Kasumi-1 (cell line): ENCODE measurements at regions not wholly inside any gene's neighbourhood (a gene's known extent, or its start where the extent isn't known, plus 50 kb on each side); places are given as distances from the start of the nearest gene placed in this dataset.
A peak's percentile ranks its signal among the peaks of the same experiment; 100 is the strongest.

Source experiments
- DNase-seq, 2 experiments: peaks; one replicate each; lab custom pipeline; 2025; lab: John Stamatoyannopoulos, UW

DNA sequence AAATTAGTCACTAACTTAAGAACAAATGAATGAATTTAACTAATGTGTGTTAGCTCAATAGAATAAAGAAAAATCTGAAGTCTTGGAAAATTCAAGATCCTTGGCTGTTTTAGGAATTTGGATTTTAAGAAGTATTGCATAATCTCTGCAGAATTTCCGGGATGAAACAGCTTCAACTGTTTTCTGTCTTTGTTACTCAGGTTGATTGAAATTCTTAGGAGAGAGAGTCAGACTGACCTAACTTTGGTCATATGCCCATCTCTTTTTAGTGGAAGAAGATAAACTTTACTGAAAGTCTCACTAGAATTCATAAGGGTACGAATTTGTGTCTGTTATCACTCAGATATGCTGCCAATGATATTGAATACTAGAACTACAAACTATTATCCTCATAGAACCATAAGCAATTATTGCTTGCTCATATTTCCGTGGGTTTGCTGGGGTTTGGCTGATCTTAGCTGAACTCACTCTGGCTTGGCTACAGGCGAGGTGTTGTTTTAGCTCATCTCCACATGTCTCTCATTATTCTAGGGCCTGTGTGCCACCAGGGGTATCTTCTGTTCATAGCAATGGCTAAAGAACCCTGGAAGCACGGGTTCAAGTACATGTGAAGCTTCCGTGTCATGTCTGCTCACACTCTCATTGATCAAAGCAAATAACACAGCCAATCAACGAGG, 257.4 kb upstream of the NOVA1 start:
- no peak for DNase-seq

DNA sequence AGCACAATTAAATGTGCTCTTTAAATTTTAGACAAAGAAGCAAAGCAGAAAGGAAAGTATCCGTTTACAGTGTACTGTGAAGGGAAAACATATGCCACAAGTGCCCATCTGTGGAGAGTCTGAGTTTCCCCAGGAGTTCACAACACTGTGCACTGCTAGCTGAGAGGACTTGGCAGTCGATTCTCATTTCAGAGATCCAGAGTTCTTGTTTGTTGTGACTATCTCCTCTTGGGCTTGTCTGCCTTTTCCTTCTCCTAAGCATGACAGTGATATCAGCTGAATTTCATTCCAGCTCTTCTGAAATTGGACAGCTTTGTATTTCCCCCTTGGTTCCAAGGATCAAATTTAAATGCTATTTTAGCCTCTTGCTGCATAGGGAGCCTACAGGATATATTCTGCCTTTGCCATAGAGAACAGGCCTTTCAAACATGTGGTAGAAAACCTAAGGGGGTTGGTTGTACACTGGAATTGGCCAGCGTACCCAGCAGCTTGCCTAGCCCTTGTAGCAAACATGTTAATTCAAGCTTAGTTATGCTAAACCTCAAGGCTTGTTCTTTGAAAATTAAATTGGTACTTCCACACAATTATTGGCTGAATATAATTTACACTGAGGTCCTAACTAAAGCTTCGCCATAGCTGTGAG, 259.2 kb upstream of the NOVA1 start:
- no peak for DNase-seq

DNA sequence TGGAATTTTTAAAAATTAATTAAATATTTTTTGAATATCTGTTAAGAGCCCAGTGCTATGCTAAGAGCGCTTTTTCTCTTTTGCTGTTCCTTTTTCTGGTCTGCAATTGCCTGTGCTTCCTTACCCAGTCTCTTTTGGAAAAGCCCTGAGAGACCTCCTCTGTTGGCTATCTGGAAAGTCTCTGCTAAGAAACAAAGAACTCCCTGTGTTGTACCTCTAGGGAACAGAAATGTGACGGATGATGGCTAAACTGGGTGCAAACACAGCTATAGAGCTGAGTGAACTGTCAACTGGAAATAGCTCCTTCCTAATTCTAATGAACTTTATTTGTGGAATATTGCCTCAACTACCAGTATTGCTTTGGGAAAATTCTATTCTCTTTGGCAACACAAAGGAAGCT, 261.6 kb upstream of the NOVA1 start:
- DNase-seq: no peak

DNA sequence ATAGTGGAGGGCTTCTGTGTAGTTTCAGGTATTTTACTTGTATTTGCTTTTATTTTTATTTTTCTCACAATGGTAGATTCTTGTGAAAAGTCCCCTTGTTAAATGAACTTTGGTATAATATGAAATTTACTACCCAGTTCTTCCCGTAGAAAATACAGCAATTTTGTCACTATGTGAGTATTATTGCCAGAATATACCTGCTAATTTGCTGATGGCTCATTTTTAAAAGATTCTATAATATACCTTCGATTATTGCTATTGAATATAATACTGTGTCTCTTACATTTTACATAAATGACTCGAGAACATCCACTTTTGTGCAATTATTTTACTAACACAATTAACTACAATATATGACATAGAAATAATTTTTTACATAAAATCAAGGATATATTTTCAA, 262.3 kb upstream of the NOVA1 start:
- DNase-seq: no peak

DNA sequence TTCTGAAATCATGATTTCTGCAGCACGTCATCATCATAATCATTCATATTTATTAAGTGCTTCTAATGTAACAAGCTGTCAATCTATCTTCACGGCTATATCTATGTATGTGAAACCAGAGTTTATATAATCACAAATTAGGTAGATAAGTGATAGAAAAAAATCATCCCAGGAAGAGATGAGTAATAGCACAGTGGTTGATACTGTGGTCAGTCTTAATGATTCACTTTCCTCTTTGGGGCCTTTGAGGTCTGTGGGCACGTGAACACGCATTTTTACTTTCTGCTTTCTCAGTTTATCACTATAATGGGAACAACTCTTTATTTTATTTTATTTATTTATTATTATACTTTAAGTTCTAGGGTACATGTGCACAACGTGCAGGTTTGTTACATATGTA, 265.9 kb upstream of the NOVA1 start:
- DNase-seq: peak; percentile 14 to 30

DNA sequence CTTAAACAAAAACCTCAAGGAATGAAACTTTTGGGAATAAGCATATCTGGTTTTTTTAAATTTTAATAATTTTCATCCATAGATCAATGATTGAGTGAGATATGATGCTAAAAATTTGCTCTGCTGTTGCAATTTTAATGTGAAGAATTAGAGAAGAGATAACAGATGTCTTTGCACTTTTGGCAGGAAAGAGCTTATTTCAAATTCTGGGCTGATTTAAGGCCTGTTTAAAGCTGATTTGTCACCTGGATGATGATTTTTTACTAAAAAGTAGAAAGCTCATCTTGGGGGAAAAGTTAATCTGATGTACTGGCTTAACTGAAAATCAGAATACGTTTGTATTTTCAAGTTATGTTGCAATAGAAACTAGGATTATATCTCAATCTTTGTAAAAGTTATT, 268.9 kb upstream of the NOVA1 start:
- DNase-seq: no peak

DNA sequence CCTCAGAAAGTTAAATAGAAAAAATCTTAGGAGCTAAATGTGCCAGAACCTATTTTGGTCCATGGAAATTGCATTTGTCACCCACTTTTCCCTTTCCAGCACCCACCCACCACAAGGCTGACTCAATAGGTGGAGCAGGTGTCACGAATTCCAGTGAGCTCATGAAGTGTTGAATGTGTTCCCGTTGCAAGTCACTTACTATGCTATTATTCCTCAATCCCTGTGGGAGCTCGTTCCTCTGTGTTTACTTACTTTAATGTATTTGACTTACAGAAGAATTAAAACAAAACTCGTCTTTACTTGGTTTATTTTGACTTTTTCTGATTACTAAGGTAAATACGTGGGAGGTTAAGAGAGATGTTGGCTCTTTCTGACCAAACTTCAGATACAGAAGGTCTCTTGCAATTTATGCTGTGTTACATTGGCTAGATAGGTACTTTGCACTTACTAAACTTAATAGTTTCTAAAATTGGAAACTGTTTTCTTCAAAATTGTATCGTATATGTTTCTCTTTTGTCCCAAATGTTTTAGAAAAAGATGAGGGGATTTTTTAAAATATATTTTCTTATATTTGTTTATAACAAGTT, 269.4 kb upstream of the NOVA1 start:
- DNase-seq: no peak

DNA sequence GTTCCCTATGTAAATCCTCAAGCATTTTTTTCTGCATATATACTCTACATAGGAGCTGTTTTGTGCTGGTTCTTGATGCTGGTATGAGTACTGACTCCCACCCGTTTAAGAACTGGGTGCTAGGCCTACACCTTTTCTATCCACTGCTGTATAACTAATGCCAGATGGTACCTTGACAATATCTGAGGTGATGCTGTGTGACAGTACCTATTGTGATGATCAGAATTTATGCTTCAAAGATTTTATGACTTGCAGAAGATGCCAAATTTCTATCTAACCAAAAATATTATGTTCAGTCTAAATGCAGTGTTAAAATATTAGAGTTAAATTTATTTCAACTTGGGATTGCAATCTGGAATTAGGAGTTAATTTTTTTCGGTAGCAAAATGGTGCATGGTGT, 272.3 kb upstream of the NOVA1 start:
- no peak for DNase-seq

DNA sequence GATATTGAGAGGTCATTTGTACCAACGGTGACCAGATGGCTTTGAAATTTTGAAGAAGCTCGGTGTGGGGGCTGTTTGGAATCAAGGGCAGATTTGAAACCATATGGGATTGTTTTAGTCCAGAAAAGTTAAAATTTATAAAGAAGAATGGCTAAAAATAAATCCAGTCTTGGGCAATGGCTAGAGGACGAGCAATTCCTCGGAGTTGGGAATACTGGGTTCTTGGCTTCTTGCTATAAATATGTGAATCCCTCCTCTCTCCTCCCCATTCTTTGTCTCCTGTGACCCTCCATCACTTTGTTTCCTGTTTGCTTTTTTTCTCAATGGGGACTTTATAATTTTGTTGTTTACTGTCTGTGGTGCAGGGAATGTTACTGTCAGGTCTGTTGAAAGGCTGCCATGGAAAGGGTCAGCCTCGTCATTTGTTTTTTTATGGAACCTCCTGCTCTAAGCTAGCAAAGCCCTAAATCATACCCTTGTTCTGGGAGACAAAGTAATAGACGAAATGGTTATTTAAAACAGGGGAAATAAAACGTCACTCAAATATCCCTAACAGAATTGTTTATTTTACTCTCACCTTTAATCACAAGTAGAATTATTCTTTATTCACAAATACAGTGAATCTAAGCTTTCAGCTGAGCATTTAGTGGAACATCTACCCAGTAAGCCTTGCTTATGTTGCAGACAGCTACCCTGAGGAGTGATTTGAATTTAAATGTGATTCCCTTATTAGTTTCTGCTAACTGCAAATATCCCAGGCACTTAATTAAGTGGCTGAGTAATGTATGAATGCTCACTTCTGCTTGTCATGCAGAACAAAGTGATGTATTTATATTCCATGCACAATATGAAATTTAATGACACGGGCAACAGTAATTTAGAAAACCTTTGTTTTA, 273.1 kb upstream of the NOVA1 start:
- no peak for DNase-seq

DNA sequence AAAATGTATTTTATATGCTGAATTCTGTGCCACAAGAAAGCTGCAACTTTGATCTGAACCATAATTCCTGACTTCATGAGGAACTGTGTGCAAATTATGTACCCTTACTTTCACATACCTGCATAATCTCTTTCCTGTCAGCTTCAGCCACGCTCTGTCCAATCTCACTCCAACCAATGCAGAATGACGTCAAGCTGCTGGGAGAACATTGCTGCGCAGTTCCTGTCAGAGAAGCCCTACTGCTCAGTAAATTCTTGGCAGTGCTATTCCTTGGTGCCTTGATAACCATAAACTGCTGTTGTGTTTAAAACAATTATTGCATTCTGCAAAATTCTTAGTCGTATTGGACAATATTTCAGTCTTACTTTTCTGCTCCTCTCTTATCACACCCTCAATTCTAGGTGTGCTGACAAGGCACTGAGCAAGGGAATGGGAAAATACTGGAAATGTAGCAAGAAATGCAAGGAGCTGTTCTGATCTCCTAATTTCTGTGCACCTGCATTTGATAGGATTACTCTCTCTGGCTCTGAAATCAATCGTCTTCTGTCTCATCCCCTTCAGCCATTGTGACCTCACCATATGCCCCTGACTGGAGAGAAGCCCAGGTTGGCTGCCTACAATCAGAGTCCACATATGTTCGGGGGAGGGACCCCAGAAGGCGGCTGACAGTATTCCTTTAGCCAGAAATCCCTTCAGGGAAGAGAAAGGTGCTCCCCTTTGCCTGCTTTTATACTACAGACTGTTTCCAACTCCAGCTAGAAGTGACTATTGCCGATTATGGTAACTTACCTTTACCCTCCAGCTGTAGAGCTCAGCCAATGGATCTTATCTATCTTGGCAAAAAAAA, 274.9 kb upstream of the NOVA1 start:
- DNase-seq: no peak

DNA sequence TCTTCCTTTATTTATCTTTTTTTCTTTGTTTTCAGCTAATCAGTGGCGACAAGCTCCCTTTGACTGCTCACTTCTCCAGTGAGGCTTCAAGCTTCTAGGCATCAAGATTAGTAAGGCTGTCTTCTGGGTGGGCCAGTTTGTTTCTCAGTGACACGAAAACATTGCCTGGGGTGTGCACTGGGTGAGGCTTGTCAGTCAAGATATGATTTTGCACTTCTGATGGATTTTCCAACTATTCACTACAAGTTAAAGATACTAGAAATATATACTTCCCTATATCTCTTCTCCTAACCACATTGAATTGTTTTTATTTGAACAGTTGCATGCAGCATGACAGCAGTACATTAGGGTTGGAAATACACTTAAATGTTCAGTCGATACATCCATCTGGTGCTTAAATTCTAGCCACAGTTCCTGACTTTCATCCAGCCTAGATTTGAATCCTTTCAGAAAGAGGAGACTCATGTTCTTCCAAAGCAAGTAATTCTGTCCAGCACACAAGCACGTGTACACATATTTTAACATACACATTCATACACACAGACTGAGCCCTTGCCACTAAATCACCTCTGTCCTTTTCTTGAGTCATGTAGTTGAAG, 275.6 kb upstream of the NOVA1 start:
- DNase-seq: no peak

DNA sequence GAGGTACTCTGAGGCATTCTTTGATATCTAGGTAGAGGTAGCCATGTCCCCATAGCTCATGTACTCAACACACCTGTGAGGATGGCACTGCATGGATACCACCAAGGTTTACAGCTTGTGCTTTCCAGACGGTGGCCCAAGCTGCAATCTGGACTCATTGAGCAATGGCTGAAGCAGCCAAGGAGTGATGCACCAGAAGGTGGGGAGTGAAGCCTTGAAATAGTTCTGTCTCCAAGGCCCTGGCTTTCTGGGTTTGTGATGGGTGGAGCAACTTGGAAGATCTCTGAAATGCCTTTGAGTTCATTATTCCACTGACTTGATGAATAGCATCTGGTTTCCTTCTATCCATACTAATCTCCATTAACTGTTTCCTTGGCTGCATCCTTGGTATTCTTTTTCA, 290.0 kb upstream of the NOVA1 start:
- DNase-seq: no peak

DNA sequence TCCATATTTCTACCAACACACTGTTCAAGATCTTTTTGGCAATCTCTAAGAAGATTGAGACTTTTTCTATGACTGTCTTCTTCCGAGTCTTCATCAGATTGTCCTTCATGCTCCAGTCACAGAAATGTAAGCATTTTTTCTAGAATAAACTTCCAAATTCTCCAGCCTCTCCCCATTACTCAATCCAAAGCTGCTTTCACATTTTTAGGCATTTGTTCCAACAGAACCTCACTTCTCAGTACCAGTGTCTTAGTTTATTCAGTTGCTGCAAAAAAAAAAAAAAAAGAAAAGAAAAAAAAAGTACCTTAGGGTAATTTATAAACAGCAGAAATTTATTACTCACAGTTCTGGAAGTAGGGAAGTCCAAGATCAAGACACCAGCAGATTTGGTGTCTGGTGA, 290.8 kb upstream of the NOVA1 start:
- no peak for DNase-seq

DNA sequence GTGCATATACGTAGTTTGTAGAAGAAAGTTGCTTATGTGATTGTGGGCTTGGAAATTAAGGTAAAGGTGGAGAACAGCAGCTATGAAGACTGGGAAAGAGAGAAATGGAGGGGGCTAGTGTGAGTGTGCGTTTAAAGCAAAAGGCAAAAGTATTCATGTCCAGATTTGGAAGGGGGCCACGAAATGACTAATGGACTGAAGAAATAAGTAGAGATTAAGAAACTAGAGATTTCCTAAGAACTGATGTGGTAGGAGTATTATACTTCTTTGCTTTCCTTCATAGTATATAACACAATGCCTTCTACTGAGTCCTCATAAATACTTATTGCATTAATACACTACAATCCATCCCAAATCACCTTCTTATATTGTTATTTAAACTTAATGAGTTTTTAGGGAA, 298.6 kb upstream of the NOVA1 start:
- no peak for DNase-seq

DNA sequence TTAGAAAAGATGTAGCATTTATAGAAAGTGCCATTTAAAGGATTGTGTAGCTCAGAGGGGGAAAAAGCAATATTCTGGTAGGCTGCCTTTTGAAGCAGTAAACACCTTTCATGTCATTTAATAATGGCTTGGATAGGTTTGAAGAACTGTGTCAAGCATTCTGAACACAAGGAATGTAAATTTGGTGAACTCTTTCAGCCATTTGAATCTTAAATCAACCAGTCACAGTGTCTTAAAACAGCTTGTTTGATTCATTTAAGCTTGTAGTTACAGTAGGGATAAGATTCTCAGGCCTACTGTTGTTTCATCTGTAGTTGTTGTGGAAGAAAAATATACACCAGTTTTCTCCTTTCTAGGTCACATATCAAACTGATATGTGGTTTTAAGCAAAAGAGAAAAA, 299.4 kb upstream of the NOVA1 start:
- DNase-seq: no peak

DNA sequence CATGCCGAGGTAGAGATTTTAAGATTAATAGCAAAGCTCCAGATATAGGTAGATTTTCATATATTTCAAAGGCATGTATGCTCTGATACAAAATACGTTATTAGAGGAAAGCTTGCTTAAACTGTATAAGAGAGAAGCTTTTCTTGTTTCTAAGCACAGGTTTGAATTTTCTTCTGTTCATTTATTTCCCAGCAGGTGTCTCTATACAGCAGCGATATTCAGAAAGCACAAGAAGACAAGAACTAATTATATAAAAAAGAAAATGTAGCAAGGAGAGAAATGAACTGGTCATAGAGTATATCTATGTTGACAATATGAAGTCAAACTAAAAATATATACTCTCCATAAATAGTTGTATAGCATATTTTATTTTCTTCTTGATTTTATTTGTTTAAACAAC, 307.4 kb upstream of the NOVA1 start:
- DNase-seq: peak in 1 of 2 experiments; percentile 4

DNA sequence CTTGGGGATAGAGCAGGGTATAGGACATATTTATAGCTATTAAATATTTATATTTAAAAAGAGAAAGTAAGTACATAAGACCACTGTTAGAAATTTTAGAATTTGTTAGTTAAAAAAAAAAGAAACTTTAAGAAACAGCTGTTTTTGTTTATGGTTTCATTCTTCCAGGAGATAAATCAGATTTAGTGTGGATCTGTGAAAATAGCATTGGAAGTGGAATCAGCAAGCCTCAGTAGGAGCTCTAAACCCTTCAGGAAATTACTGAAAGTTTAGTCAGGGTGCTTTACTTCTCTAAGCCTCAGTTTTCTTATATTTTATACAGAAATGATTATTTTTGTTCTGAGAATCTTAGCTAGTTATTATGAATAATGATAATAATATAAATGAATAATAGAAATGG, 316.0 kb upstream of the NOVA1 start:
- no peak for DNase-seq

DNA sequence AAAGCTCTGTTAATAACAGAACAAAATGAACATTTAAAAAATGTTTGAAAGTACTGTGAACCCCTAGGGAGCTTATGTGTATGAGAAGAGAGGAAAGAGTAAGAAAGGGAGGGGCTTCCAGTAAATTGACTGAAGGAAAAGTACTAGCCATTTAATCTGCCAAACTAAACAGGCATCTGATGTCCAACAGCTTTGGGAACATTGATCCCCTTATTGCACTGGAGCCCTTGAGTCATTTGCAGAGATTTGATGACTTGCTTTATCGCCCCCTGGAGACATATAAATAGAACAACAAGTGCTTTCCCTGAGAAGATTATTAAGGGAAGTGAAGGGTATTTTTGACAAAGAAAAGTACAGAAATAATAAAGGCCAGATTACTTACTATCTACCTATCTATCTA, 319.3 kb upstream of the NOVA1 start:
- DNase-seq: peak in 1 of 2 experiments; percentile 5

DNA sequence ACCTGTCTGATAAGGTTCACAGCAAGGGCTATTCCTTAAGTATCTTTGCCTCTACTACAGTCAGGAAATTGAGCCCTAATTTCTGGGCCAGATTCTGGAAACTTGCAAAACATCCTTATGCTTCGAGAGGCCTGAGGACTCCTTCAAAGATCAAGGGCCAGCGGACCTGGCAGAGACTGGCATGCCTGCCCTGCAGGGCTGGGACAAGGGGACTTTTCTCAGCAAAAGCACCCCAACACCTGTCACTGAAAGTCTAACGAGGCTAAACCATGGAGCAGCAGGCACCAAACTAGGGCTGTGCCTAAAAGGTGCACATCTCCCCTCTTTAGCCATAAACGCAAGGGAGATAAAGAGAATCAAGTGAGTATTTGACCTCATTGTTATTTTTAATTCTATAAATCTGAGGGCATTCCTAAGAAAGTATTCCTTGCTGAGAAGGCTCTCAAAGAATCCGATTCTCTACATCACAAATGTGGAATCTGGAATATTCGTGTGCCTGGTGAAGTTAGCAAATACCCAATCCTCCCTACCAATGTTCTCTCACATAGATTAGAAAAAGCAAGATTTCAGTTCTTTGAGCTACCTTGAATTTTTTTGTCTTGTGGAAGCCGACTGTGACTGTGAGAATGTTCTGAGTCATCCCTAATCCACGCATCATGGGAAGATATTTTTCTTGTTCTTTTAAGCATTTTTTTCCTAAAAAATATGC, 328.2 kb upstream of the NOVA1 start:
- no peak for DNase-seq

DNA sequence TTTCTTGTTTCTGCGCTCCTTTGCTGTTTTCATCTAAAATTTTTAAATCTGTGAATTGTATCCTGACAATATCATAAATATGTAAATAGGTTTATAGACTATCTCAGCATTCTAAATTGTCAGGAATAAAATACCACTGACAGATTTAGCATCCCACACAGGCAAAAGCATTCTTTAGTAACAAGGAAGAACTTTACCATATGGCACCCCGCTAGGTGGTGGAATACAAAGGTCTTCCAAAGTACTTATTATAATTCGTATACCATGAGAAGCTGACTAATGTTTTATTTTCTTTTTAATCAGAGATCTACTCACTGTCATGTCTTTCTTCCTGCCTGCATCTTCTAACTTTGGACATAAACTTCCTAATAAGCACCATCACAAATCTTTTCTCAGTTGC, 328.8 kb upstream of the NOVA1 start:
- no peak for DNase-seq

DNA sequence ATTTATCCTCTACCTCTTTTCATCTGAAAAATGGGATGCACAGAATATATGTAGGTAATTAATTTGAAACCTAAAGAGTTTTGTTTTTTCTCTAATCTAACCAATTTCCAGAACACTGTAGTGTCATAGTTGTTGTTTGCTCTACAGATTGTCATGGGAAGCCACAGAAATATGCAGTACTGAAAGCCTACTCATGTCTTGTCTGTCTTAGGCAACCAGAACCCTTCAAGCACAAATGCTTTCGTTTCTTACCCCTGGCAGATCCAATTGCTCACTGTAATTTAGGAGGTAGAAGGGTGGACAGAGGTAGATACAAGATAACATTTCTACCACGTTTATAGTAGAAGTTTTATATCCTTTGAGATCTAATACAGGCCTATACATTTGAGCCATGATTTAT, 330.2 kb upstream of the NOVA1 start:
- no peak for DNase-seq
